GM12873 (cell line): ENCODE measurements at regions not wholly inside any gene's neighbourhood (a gene's known extent, or its start where the extent isn't known, plus 50 kb on each side); places are given as distances from the start of the nearest gene placed in this dataset.

Source experiments
- CTCF ChIP-seq: IDR thresholded peaks from 2 replicates; pipeline ENCODE4 v1.5.1; 2012; ENCODE audit warnings: low read depth, mild to moderate bottlenecking, moderate library complexity, low read length, control low read depth; ENCODE audit not compliant: insufficient read depth; ENCODE audit errors: missing control alignments

- TF ChIP-seq CTCF, result no peak
These were observed 97.5 kb downstream of the RPS24 start for GRCh38 chr10:78130966-78131710.

GRCh38 chr10:78134773-78135306, 101.2 kb downstream of the RPS24 start:
- TF ChIP-seq CTCF, result no peak

GRCh38 chr10:78137147-78137546, 103.5 kb downstream of the RPS24 start:
- TF ChIP-seq CTCF, result no peak

- TF ChIP-seq CTCF, result no peak
These were observed 105.7 kb downstream of the RPS24 start for GRCh38 chr10:78139341-78139740.

- TF ChIP-seq CTCF, result no peak
These were observed 106.5 kb downstream of the RPS24 start for GRCh38 chr10:78140066-78140630.

GRCh38 chr10:78143576-78143975, 109.9 kb downstream of the RPS24 start:
- no peak for TF ChIP-seq CTCF

GRCh38 chr10:78146200-78146599, 112.5 kb downstream of the RPS24 start:
- TF ChIP-seq CTCF, result no peak
